ENCODE measurements at regions not wholly inside any gene's neighbourhood (a gene's known extent, or its start where the extent isn't known, plus 50 kb on each side); places are given as distances from the start of the nearest gene placed in this dataset.
"Not testable (repeated sequence)": the region's sequence is repeated elsewhere in the genome, so short reads cannot be mapped to it uniquely, and the experiment has no call there.

DNA sequence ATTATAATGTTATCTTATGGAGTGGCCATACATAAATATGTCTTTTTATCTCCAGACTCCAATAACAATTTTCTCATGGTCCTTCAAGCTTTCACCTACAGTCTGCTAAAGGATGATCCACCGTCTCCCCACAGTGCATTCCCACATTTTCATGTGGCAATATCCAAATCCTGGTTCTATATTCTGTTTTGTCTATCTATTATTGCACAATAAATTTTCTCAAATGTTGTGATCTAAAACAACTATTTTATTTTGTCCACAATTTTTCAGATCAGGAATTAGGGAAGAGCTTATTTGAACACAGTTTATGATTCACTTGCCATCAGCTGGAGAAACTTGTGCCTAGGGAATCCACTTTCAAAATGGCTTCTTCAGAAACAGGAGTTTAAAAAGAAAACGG lies 614.4 kb upstream of the TMEFF2 start:
- no peak for DNase-seq

GRCh38 chr2:192783643-192784042 lies 588.9 kb upstream of the TMEFF2 start:
- DNase-seq, result no peak

GRCh38 chr2:192775459-192776262 lies 580.9 kb upstream of the TMEFF2 start:
- no peak for DNase-seq

GRCh38 chr2:192775011-192775410 lies 580.3 kb upstream of the TMEFF2 start:
- DNase-seq, result no peak

DNA sequence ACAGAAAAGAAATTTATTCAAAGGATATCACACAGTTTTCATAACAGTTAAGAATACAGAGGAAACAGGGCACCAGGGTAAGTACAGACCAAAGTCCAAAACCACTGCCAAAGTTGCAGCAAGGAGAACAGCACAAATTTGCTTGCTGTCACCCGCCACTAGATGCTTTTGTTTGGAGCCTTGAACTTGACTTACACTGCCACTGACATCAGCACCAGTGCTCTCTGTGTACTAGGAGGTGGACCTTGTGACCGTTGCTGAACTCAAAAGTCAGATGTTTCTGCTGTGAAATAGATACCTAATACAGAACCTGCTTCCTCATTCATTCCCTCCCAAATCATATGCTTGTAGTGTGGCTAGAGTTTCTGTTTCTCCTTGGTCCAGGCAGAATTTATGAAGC lies 578.3 kb upstream of the TMEFF2 start:
- DNase-seq, result no peak

DNA sequence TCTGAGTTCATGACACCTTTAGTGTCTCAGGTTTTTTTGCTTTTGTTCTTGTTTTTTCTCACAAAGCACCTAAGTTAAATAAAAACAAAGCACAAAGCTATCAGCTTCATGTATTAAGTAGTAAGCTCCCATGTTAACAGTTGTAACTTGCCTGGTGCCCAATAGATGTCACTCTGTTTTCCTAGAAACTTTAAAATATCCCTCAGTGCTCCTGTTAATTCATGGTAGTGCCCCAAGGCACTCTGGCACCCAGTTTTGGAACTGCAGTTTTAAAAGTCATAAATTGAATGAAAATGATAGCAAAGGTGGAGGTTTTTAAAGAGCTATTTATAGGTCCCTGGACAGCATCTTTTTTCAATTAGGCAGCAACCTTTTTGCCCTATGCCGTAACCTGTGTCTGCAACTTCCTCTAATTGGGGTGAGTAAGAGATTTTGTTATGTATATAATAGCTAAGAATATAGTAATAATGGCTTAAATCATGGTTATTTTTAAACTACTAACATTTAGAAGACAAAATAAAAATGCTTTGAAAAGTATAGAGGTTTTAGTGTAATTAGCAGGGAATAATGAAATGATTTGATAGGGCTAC lies 555.0 kb upstream of the TMEFF2 start:
- no peak for DNase-seq

- no peak for DNase-seq
Measured at GRCh38 chr2:192741889-192742288, 547.2 kb upstream of the TMEFF2 start.

DNA sequence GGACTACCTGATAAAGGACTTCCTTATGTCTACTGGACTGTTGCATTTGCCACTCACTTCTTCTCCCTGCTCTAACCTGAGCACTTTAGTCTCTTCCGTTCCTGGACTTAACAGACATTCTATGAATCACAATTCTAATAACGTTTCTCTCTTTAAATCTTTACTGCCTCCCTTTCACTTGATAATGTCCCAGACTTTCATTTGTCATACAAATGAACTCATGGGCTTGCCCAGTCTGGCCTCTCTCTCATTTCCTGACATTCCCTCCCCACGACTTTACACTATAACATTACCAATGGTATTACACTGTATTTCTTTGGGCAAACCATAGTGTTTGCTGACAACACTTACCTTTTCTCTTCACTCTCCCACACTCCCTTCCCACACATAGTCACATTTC lies 540.7 kb upstream of the TMEFF2 start:
- no peak for DNase-seq

DNA sequence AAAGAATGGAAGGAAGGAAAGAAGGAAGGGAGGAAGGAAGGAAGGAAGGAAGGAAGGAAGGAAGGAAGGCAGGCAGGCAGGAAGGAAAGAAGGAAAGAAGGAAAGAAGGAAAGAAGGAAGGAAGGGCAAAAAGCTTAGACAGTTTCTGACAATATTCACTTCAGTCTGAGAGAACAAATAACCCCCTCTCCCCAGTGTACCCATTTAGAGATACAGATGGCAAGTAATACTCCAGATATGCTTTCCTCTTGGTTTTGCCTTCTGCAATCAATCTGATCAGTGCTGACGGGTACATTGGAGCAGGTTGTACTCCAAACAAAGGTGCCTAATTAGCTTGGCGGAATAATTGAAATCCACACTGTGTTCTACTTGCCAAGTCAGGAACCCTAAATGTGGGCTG lies 534.6 kb upstream of the TMEFF2 start:
- no peak for DNase-seq

GRCh38 chr2:192725991-192726390 lies 531.3 kb upstream of the TMEFF2 start:
- no peak for DNase-seq

GRCh38 chr2:192719629-192720028 lies 524.9 kb upstream of the TMEFF2 start:
- DNase-seq, result no peak

GRCh38 chr2:192718340-192718739 lies 523.6 kb upstream of the TMEFF2 start:
- no peak for DNase-seq

DNA sequence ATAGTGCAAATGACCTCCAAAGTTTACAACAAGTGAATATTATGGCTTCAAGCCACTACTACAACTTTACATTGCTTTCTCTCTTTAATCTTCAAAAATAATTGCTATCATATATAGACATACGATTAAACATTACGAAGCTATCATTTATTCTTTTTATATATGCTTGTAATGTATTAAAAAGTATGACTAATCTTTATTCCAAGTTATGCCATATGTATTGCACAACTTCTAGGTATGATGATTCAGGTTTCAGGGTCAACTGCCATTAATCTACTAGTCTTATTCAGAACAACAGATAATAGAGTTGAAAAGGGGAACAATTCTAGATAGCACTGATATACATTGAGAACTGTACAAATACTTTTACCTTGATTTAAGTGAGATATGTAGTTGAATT lies 506.2 kb upstream of the TMEFF2 start:
- DNase-seq, result no peak

DNA sequence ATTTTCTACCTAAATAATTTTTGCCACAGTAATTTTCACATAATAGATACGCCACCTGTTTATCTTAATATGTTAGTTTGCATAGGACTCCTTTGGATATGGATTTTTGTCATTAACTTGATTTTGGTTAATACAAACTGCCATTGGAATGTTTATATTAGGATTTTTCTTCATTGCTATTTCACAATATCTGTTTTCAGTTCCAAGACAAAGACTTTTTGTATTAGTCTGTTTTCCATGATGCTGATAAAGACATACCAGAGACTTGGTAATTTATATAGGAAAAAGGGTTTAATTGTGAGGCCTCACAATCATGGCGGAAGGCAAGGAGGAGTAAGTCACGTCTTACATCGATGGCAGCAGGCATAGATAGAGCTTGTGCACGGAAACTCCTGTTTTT lies 503.1 kb upstream of the TMEFF2 start:
- no peak for DNase-seq

DNA sequence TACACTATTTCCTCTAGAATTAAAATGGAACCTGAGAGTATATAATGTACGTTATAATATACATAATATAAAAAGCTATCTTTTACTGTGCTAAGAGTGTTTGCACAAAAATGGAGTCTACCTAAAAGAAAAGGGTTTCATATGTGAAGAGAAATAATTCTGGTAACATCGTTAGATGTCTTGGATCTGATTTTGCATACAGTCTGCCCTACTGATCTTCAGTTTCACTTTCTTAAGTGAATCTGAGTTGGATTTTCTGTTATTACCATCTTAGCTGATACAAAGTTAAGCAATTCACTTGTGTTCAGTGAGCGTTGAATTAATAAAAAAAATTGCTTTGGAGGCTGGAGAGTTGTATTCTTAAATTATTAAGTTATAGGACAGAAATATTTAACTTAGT lies 502.1 kb upstream of the TMEFF2 start:
- no peak for DNase-seq

DNA sequence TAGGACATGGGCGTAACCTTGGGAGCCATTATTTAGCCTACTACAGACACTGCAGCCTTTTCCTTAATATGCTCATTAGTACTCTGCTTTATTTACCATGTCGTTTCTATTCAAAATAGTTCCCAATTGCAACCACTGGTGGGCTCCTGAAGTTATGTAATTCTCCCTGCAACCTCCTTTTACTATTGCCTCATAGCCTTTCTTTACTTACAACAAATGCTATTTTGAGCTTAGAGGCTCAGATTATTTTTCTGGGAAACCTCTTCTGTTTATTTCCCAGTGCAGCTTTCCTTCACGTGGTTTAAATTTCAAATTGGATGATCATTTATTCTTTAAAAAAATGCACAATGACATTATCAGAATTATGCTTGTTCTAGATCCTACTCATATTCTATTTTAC lies 492.3 kb upstream of the TMEFF2 start:
- no peak for DNase-seq

- DNase-seq, result not testable (repeated sequence)
Measured at GRCh38 chr2:192682511-192682910, 487.8 kb upstream of the TMEFF2 start.

DNA sequence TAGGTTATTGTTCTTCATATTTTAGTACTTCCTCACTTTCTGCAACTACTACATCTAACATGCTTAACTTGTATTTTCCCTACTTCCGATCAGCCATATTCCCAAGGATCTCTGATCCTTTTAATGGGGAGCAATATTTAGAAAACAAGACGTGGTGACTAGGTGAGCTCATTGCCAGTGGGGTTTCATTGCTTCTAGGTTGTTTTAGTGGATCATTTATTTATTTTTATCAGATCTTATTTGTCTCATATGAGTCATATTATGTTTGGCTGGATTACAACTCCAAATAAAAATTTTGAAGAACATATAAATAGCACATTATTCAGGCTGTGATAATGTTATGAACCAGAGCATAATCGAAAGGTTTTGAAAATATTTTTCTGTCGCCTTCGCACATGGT lies 480.9 kb upstream of the TMEFF2 start:
- no peak for DNase-seq

- DNase-seq, result no peak
Measured at GRCh38 chr2:192669505-192670091, 474.9 kb upstream of the TMEFF2 start.

- not testable (repeated sequence) for DNase-seq
Measured at GRCh38 chr2:192660555-192660954, 465.8 kb upstream of the TMEFF2 start.

DNA sequence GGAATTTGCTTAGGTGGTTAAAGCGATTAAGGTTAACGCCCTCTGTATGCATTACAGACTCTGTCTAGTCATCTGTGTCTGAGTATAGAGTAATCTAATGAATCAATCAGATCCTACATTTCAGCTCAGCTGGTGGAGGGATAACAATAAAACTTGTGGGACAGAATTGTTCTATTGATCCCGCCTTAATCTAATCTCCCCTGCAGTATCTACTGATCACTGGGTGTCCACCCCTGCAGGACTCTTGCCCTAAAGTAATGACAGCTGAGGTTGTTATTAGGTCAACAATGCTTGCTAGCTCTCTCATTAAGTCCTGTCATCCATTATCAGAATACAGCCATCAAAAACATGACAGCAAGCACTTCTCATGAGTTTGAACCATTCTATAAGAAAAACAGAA lies 462.6 kb upstream of the TMEFF2 start:
- no peak for DNase-seq

DNA sequence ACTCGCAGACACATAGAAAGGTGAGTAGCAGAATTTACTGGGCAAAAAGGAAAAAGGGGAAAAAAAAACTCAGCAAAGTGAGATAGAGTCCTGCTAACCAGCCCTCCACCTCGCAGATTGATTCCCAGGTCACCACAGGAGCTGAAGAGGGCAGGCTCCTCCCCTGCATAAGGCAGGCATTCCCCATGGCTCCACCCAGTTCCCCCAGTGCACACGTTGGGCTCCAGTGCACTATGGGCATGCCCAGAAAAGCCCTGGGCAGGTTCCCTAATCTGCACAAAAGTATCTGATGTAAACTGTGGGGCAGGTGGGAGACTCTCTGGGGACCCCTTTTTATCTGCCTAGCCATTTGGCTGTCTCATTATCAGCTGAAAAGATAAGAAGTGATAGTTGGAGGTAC lies 461.2 kb upstream of the TMEFF2 start:
- no peak for DNase-seq

DNA sequence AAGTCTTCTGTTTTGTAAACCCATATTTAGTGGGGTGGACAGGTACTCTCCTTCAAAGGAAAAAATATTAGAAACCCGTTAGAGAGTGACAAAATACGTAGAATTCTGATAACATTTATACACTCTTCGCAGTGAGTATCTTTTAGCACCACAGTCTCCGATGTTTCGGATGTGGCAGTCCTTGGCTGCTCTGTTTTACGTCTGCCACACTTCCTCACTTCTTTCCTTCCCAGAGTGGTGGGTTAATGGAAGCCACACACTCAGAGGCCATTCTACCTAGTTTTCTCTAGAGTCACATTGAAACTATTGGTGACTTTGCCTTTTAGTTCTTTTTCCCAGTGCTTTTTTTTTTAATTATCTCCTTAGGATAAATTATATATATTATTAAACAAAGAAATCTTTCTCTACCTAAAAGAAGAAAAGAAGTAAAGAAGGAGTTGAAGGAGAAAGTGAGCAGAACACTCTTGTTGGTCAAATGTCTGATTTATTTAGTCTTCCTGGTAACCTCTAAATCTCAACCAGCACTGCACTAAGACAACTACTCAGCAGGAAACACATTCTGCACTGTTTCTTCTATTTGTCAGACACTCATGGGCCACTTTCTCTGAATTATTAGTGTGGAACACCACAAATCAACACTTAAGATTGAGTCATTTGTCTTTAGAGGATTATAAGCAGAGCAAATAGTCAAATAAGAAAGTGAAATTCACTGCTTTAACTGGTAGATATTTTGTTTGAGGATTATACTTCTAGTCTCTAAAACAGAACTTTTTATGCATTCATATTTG lies 451.3 kb upstream of the TMEFF2 start:
- DNase-seq, result no peak

DNA sequence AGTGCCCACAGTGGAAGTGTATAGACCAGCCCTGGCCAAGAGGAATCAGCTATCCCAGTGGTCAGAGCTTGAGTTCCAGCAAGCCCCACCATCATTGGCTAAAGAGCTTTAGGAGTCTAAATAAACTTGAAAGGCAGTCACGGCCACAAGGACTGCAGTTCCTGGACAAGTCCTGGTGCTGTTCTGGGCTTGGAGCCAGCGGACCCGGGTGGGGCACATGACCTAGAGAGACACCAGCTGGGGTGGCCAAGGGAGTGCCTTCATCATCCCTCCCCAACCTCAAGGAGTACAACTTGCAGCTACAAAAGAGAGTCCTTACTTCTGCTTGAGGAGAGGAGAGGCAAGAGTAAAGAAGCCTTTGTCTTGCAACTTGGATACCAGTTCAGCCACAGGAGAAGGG lies 439.8 kb upstream of the TMEFF2 start:
- DNase-seq, result no peak

Measured in 8988T (cell line).